NOMO-1 treated with DMSO at 0.1 percent for 48 hours (cell line): ENCODE measurements at regions not wholly inside any gene's neighbourhood (a gene's known extent, or its start where the extent isn't known, plus 50 kb on each side); places are given as distances from the start of the nearest gene placed in this dataset.

Source experiments
- DNase-seq: peaks from one replicate; lab custom pipeline; 2025; ENCODE audit not compliant: unreplicated experiment; lab: John Stamatoyannopoulos, UW

DNA sequence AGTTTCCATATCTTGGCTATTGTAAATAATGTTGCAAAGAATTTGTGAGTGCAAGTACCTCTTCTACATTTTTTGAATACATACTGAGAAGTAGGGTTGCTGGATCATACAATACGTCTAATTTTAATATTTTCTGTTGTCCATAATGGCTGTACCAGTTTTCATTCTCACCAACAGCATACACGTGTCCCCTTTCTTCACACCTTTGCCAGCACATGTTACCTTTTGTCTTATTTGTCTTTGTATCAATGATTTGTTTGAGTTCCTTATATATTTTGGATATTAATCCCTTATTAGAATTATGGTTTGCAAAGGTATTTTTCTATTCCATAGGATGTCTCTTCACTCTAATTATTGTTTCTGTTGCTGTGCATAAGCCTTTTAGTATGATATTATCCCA lies 904.3 kb downstream of the METTL15 start:
- DNase-seq = no peak

DNA sequence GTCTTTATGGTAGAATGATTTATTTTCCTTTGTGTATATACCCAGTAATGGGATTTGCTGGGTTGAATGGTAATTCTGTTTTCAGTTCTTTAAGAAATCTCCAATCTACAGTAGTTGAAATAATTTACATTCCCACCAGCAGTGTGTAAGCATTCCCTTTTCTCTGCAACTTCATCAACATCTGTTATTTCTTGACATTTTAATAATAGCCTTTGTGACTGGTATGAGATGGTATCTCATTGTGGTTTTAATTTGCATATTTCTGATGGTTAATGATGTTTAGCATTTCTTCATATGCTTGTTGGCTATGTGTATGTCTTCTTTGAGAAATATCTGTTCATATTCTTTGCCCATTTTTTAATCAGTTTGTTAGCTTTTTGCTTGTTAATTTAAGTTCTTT lies 901.2 kb downstream of the METTL15 start:
- DNase-seq = no peak

DNA sequence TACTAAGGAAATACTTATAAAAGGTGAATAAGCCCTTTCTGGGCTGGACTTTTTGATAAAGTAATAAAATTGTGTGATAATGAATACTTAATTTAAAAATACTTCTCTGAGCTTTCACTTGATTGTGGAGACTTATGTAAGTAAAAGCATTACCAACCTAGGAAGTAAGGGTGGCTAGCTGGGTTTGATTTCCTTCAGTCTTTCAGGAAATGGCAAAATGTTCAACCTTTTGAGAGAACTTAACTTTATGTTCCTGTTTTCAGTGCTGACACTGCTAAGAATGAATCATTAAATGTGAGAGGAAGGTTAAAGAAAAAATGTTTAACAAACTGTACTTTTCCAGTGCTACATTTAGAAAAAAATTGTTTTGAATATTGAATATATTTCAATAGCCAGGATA lies 900.3 kb downstream of the METTL15 start:
- no peak for DNase-seq

GRCh38 chr11:29006668-29007067 lies 898.5 kb downstream of the METTL15 start:
- no peak for DNase-seq

- no peak for DNase-seq
Measured at GRCh38 chr11:29005401-29005980, 897.3 kb downstream of the METTL15 start.

- no peak for DNase-seq
Measured at GRCh38 chr11:29002816-29003215, 894.6 kb downstream of the METTL15 start.

DNA sequence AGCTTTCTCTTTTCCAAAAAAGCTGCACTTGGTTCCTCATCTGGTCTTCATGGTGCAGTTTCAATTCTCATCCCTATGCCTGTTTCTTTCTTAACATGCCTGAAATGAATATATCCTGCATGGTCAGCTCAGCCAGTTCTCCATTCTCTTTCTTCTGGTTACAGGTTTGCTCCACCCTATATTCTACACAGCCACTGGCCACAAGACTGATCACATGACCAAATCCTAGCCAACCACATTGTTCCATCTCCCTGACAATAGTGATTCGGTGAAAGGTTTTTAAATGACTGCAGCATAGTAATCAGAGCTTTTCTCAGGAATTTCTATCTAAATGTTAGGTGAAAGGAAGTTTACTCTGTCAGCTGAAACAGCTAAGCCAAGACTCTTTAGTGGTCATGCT lies 891.4 kb downstream of the METTL15 start:
- DNase-seq = no peak

GRCh38 chr11:28992996-28993395 lies 884.8 kb downstream of the METTL15 start:
- no peak for DNase-seq

GRCh38 chr11:28984231-28984630 lies 876.0 kb downstream of the METTL15 start:
- DNase-seq = no peak

DNA sequence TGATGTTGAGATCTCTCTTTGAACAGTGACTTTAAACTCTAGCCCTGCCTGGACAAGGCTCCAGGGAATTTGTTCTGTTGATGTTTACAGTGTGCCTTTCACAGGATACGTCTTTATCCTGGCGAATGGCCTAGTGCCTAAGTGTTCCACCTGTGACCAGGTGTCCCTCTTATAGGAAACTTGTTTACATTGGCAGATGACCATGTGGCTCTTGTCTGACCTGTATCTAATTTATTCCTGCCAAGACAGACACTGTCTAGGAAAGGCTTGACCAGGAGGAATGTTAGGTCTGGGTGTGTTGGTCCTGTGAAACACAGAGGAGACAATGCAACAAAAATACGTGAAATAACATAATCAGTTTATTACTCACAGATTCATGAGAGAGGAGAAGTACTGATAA lies 875.6 kb downstream of the METTL15 start:
- DNase-seq = no peak

GRCh38 chr11:28981381-28981780 lies 873.2 kb downstream of the METTL15 start:
- no peak for DNase-seq

- DNase-seq = no peak
Measured at GRCh38 chr11:28976801-28977145, 868.6 kb downstream of the METTL15 start.

DNA sequence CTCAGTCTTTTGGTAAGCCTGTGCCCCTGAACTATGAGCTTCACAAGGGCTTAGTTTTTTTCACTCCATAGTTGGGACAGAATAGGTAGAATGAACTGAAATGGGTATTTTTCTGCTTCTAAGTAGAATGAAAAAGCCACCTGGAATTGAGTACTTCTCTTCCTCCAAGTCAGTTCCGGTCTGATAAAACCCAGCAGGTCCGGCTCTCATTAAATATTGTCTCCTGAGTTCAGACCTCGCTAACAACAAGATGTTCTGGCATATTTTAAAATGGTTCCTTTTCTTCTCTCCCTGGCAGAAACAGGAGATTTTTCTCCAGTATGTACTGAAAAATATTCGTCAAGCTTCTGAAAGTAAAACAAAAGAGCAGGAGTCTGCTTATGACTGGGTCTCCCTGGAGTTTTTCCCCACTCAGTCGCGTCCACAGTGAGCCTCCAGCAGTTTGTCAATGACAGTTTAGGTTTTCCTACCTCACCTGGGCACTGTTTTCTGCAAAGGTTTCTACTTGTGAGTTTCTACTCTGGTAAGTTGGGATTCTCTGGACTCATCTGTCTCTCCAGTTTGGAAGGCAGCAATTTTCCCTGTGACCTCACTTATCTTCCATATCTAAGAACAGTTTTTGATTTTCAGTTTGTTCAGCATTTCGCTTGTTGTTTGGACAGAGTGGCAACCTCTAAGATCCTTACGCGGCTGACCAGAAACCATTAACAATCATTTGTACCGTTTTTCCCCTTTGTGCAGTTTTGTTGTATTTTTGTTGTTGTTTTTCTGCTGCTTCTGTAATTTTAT lies 868.0 kb downstream of the METTL15 start:
- no peak for DNase-seq

- no peak for DNase-seq
Measured at GRCh38 chr11:28969832-28970231, 861.6 kb downstream of the METTL15 start.

GRCh38 chr11:28966951-28967350 lies 858.8 kb downstream of the METTL15 start:
- no peak for DNase-seq

DNA sequence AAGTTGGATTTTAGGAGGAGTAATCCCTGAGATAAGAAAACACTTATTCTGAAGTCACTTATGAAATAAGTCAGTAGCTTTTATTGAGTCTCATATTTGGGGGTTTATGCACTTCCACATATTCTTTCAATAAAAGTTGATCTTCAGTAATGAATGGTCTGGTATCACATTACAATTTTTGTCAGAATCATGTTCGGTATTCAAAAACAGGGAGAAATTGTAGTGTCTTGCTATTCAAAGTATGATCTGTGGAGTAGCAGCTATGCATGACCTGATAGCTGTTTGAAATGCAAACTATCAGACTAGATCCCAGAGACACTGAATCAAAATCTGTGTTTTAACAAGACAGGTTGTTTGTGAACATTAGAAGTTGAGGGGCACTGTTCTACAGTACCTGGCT lies 857.6 kb downstream of the METTL15 start:
- DNase-seq = no peak

GRCh38 chr11:28964811-28965210 lies 856.6 kb downstream of the METTL15 start:
- no peak for DNase-seq

DNA sequence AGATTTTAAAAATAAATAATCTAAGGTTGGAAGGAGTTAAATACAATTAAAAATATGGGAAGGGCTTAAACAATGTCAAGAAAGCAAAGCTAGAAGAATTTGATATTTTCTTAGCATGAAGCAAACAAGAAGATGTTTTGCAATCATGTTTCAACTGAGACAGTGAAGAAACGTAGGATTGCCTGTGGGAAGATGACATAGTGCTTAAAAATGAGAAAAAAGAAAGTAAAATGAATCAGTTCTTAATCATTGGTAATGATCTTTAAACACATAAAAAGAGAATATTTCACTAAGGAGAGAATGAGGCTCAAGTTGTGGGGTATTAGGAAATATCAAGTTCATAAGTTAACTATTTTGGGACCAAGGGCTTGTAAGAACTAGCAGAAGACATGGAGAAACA lies 855.0 kb downstream of the METTL15 start:
- DNase-seq = no peak

DNA sequence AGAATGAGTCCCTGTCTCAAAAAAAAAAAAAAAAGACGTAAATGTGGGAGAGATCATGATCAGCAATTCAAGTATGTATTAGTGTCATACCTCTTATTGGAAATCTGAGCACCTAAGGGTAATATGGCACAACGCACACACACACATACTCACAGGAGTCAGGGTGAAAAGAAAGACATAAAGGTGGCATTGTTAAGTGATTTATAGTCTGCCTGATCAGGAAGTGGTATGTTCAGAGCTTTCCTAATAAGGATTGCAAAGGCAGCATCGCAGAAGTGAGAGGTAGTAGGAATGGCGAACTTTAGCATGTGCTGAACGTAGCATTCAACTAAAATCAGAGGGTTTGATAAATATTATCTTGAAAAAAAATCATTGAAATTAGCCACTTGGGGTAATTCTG lies 854.3 kb downstream of the METTL15 start:
- no peak for DNase-seq

DNA sequence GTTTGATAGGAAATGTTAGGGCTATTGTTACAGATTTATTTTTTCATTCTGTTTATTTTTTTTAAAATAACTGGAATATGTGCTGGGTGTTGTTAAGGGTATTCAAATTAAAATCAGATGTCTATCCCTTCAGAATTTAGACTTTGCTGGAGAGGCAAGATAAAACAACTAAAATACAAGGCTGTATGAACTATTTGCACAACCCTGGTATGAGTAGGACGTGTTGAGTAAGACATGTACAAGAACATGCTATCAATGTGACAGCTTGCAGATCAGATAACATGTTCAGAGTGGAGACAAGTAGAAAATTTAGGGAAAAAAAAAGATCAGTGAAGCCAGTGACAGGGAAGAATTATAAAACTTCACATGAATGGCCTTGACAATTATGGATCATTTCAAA lies 853.5 kb downstream of the METTL15 start:
- no peak for DNase-seq

- DNase-seq = no peak
Measured at GRCh38 chr11:28956446-28956845, 848.3 kb downstream of the METTL15 start.

DNA sequence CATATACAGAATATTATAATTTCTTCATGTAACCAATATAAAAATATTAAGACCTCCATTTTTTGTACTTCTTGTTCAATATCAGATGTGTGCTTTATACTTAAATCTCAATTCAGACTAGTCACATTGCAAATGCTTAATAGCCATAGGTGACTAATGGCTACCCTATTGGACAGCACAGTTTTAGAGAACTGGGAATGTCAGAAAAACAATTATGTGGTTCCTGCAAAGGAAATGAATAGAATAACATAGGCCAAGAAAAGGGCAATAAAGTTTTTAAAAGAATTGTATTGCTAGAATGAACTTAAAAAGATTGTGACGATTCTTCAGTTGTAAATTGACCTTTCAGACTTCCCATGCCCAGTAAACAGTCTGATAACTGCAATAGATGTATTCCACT lies 843.0 kb downstream of the METTL15 start:
- no peak for DNase-seq

DNA sequence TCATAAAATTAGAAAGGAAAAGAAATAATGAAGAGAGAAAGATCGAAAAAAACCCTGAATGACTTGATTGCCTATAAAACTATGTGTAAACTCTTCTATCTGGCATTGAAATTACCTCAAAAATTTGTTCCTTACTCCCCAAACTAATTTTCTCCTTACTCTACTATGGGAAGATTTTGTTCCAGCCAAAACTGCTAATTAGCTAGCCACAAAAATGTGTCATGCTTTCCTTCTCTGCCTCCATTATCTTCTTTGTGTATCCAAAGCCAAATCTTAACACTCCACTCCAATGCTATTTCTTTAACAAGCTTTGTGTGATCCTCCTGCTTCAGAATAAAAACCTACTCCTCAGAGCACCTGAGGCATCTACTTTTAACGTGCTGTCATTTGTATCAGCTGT lies 831.2 kb downstream of the METTL15 start:
- DNase-seq = no peak
